ENCODE measurements at regions not wholly inside any gene's neighbourhood (a gene's known extent, or its start where the extent isn't known, plus 50 kb on each side); places are given as distances from the start of the nearest gene placed in this dataset.

GRCh38 chr12:65612440-65612839, 211.8 kb upstream of the HMGA2 start:
- DNase-seq (ENCODE audit: low spot score) (no peak), ATAC-seq (ENCODE audit: low read depth) (no peak; the same call in 2 of the 3 replicates)
- Histone ChIP-seq H3K9me3 (ENCODE audit: severe bottlenecking) (no peaks in the 10 kb centered on the region), H3K27me3 (ENCODE audit: insufficient read depth, poor library complexity, severe bottlenecking) (no peaks in the 10 kb centered on the region), H3K4me1 (ENCODE audit: insufficient read depth, poor library complexity, severe bottlenecking) (peaks cover 51% of the 10 kb centered on the region), H3K36me3 (ENCODE audit: low read depth) (no peaks in the 10 kb centered on the region), H3K4me3 (ENCODE audit: severe bottlenecking) (no peak overlapping the region), H3K27ac (ENCODE audit: poor library complexity, severe bottlenecking) (peak overlapping the region; percentile 100)
- TF ChIP-seq CTCF (IDR thresholded peaks at IDR 0.05; ENCODE audit: poor library complexity, severe bottlenecking), result no peak

- Histone ChIP-seq H3K9me3 (ENCODE audit: severe bottlenecking) (no peaks in the 10 kb centered on the region), H3K4me3 (ENCODE audit: severe bottlenecking) (no peak overlapping the region), H3K36me3 (ENCODE audit: low read depth) (no peaks in the 10 kb centered on the region), H3K27ac (ENCODE audit: poor library complexity, severe bottlenecking) (peak overlapping the region; percentile 100), H3K27me3 (ENCODE audit: insufficient read depth, poor library complexity, severe bottlenecking) (no peaks in the 10 kb centered on the region), H3K4me1 (ENCODE audit: insufficient read depth, poor library complexity, severe bottlenecking) (peaks cover 38% of the 10 kb centered on the region)
- TF ChIP-seq CTCF (IDR thresholded peaks at IDR 0.05; ENCODE audit: poor library complexity, severe bottlenecking), result no peak
- DNase-seq (ENCODE audit: low spot score) (no peak), ATAC-seq (ENCODE audit: low read depth) (no peak)
Observed at GRCh38 chr12:65613692-65614091, 210.6 kb upstream of the HMGA2 start.

GRCh38 chr12:65614259-65614889, 209.9 kb upstream of the HMGA2 start:
- Histone ChIP-seq H3K4me3 (ENCODE audit: severe bottlenecking) (no peak overlapping the region), H3K4me1 (ENCODE audit: insufficient read depth, poor library complexity, severe bottlenecking) (peaks cover 33% of the 10 kb centered on the region), H3K27me3 (ENCODE audit: insufficient read depth, poor library complexity, severe bottlenecking) (no peaks in the 10 kb centered on the region), H3K27ac (ENCODE audit: poor library complexity, severe bottlenecking) (peak overlapping the region; percentile 100), H3K9me3 (ENCODE audit: severe bottlenecking) (no peaks in the 10 kb centered on the region), H3K36me3 (ENCODE audit: low read depth) (no peaks in the 10 kb centered on the region)
- no peak for ATAC-seq (ENCODE audit: low read depth)
- no peak for TF ChIP-seq CTCF (IDR thresholded peaks at IDR 0.05; ENCODE audit: poor library complexity, severe bottlenecking)
- no peak for DNase-seq (ENCODE audit: low spot score)

- no peaks in the 10 kb centered on the region for H3K27me3 ChIP-seq (ENCODE audit: insufficient read depth, poor library complexity, severe bottlenecking)
- H3K4me1 ChIP-seq (ENCODE audit: insufficient read depth, poor library complexity, severe bottlenecking), result peaks cover 26% of the 10 kb centered on the region
- no peaks in the 10 kb centered on the region for H3K9me3 ChIP-seq (ENCODE audit: severe bottlenecking)
- no peaks in the 10 kb centered on the region for H3K36me3 ChIP-seq (ENCODE audit: low read depth)
- DNase-seq (ENCODE audit: low spot score) (no peak), ATAC-seq (ENCODE audit: low read depth) (no peak)
- H3K4me3 ChIP-seq (ENCODE audit: severe bottlenecking), result no peak overlapping the region
- no peak for TF ChIP-seq CTCF (IDR thresholded peaks at IDR 0.05; ENCODE audit: poor library complexity, severe bottlenecking)
- H3K27ac ChIP-seq (ENCODE audit: poor library complexity, severe bottlenecking), result peak overlapping the region; percentile 100
Observed at GRCh38 chr12:65615118-65615517, 209.2 kb upstream of the HMGA2 start.

GRCh38 chr12:65616022-65616421, 208.3 kb upstream of the HMGA2 start:
- Histone ChIP-seq H3K4me3 (ENCODE audit: severe bottlenecking) (no peak overlapping the region), H3K4me1 (ENCODE audit: insufficient read depth, poor library complexity, severe bottlenecking) (peaks cover 23% of the 10 kb centered on the region), H3K9me3 (ENCODE audit: severe bottlenecking) (no peaks in the 10 kb centered on the region), H3K27me3 (ENCODE audit: insufficient read depth, poor library complexity, severe bottlenecking) (no peaks in the 10 kb centered on the region), H3K27ac (ENCODE audit: poor library complexity, severe bottlenecking) (no peak overlapping the region), H3K36me3 (ENCODE audit: low read depth) (no peaks in the 10 kb centered on the region)
- ATAC-seq (ENCODE audit: low read depth) (no peak), DNase-seq (ENCODE audit: low spot score) (no peak)
- no peak for TF ChIP-seq CTCF (IDR thresholded peaks at IDR 0.05; ENCODE audit: poor library complexity, severe bottlenecking)

Measured in RWPE2 (cell line).